ENCODE measurements at regions not wholly inside any gene's neighbourhood (a gene's known extent, or its start where the extent isn't known, plus 50 kb on each side); places are given as distances from the start of the nearest gene placed in this dataset.

DNA sequence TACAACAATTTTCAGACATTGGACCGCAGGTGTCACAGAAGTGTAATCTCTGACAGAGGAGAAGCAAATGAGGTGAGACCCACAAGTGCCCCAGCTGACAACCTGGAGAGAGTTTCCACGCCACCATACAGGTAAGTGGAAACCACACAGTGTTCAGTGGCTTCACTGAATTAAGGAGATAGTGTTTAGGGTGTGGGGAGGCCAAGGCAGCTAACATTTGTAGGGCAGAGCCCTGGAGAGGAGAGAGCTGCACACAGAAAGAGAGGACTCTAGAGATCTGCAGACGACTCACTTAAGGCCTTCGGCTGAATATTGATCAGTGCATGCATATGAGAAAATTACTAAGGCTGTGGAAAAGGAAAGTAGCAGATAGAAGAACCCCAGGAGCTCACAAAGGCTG, 228.9 kb upstream of the TNRC6C start:
- H3K4me3 Mint-ChIP-seq = no peak overlapping the region
- H3K27ac Mint-ChIP-seq = no peak overlapping the region
- peaks cover 13% of the 10 kb centered on the region for H3K9me3 Mint-ChIP-seq
- POLR2A ChIA-PET = no interaction called here
- H3K27me3 Mint-ChIP-seq = peaks cover 30% of the 10 kb centered on the region
- no peak for DNase-seq
- no peak for ATAC-seq (ENCODE audit: low read depth)
- peaks cover 2% of the 10 kb centered on the region for H3K36me3 Mint-ChIP-seq (ENCODE audit: low read depth)
- CTCF ChIA-PET = no interaction called here
- H3K4me1 Mint-ChIP-seq = no peaks in the 10 kb centered on the region
- intact Hi-C loops (cut with micrococcal nuclease) = no loop called here
- TF ChIP-seq, protein P1, sequence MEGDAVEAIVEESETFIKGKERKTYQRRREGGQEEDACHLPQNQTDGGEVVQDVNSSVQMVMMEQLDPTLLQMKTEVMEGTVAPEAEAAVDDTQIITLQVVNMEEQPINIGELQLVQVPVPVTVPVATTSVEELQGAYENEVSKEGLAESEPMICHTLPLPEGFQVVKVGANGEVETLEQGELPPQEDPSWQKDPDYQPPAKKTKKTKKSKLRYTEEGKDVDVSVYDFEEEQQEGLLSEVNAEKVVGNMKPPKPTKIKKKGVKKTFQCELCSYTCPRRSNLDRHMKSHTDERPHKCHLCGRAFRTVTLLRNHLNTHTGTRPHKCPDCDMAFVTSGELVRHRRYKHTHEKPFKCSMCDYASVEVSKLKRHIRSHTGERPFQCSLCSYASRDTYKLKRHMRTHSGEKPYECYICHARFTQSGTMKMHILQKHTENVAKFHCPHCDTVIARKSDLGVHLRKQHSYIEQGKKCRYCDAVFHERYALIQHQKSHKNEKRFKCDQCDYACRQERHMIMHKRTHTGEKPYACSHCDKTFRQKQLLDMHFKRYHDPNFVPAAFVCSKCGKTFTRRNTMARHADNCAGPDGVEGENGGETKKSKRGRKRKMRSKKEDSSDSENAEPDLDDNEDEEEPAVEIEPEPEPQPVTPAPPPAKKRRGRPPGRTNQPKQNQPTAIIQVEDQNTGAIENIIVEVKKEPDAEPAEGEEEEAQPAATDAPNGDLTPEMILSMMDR (IDR thresholded peaks at IDR 0.05) = no peak

DNA sequence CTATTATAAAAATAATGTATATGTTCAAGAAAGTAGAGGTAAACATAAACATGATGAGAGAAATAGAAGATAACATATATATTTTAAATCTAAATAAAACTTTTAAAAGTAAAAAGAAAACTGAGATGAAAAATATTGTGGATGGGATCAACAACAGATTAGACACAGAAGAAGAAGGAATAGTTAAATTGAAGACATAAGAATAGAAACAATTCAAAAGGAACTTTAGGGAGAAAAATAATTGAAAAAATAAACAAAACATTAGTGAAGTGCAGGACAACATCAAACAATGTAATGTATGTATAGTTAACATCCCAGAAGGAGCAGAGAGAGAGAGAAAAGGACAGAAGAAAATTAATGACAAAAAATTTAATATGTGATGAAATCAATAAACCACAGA, 228.1 kb upstream of the TNRC6C start:
- H3K36me3 Mint-ChIP-seq (ENCODE audit: low read depth) = peaks cover 2% of the 10 kb centered on the region
- H3K27ac Mint-ChIP-seq = no peak overlapping the region
- ATAC-seq (ENCODE audit: low read depth) (no peak), DNase-seq (no peak)
- H3K4me1 Mint-ChIP-seq = no peaks in the 10 kb centered on the region
- ChIA-PET CTCF (no interaction called here), POLR2A (no interaction called here)
- H3K27me3 Mint-ChIP-seq = peaks cover 30% of the 10 kb centered on the region
- intact Hi-C loops (cut with micrococcal nuclease) = no loop called here
- H3K4me3 Mint-ChIP-seq = no peak overlapping the region
- peaks cover 13% of the 10 kb centered on the region for H3K9me3 Mint-ChIP-seq
- TF ChIP-seq, protein P1 (IDR thresholded peaks at IDR 0.05) = no peak

DNA sequence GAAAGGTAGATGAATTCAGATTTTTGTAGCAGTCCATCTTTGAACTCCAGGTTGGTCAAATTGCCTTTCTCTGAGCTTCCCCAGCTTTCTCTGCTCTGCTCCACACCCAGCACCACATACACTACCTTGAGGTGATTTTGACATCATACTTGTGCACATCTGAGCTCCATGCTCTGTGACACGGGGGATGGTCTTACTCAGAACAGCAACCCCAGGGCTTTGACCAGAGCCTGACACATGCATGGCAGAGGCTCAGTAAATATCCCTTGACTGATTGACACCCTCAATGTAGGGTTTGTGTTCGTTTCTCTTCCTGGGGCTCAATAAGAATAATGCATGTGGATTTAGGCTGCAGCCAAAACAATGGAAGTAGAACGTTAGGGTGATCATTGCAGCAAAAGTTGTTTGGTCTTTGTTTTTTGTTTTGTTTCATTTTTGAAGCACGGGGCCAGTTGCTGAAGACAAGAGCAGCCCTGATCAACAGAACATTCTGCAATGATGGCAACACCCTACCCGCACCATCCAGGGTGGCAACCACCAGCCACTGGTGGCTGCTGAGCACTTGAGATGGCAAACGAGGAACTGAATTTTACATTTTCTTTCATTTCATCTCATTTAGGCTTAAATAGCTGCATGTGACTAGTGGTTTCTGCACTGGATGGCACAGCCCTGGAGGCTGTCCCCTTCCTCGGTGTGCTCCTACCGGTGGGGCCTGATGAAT, 224.8 kb upstream of the TNRC6C start:
- Mint-ChIP-seq H3K4me1 (no peaks in the 10 kb centered on the region), H3K27me3 (peaks cover 31% of the 10 kb centered on the region), H3K9me3 (peaks cover 13% of the 10 kb centered on the region), H3K4me3 (no peak overlapping the region), H3K27ac (no peak overlapping the region), H3K36me3 (ENCODE audit: low read depth) (peaks cover 2% of the 10 kb centered on the region)
- ATAC-seq (ENCODE audit: low read depth) (no peak), DNase-seq (no peak)
- ChIA-PET CTCF (no interaction called here), POLR2A (no interaction called here)
- intact Hi-C loops (cut with micrococcal nuclease) = no loop called here
- TF ChIP-seq, protein P1 (IDR thresholded peaks at IDR 0.05) = no peak

DNA sequence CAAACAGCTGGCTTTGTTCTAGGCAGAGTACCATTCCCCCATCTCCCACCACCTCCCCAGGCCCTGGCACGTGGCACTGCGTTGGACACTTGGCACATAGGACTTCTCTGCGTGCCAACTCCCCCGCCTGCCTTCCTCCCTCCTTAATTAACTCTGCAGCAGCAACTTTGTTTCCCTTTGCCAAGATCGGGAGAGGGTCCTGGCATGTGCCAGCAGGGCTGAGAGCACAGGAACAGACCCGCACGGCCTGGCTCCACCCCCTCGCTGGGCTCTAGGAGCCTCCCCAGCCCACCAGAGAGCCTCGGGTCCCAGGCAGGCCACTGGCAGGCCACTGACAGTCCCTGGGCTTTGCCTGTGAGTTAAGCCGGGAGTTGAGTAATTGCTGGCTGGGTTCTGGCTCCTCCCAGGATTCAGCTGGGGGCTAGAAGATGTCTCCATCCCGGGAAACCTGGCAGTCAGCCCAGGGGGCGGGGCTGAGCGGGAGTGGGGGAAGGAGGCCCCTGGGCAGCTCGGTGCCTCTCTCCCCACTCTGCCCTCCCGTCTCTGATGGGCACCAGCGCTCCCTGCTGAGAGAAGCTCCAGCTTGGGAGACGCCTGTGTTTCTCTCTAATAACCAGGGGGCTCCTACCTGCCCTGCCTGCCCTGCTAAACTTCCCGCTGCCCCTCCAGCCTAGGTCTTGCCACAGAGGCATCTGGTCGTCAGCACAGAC, 224.0 kb upstream of the TNRC6C start:
- Mint-ChIP-seq H3K27me3 (peaks cover 27% of the 10 kb centered on the region), H3K9me3 (peaks cover 13% of the 10 kb centered on the region), H3K27ac (no peak overlapping the region), H3K4me3 (no peak overlapping the region), H3K36me3 (ENCODE audit: low read depth) (peaks cover 2% of the 10 kb centered on the region), H3K4me1 (no peaks in the 10 kb centered on the region)
- TF ChIP-seq, protein P1 (IDR thresholded peaks at IDR 0.05) = no peak
- ChIA-PET CTCF (no interaction called here), POLR2A (no interaction called here)
- ATAC-seq (ENCODE audit: low read depth) = no peak
- intact Hi-C loops (cut with micrococcal nuclease) = no loop called here
- DNase-seq = peak; percentile 8

DNA sequence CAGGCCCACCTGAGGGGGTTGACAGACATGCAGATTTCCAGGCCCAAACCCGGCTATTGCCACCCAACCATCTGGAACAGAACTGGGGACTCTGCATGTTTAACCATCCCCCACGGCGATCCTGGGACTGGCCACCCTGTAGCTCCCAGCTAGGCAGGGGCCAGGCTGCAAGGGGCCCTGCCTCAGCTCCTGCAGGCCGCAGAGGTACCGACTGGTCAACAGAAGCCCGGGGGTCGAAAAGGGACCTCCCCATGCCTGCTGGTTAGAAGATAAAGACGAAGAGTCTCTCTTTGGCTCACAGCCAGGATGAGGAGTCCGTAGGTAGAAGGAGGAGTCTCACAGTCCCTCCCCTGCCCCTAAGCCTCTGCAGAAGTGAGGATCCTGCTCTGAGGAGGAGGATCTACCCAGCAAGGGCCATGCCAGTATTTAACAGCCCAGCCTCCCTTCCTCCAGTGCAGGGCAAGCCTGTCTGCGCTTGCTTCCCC, 223.4 kb upstream of the TNRC6C start:
- H3K4me1 Mint-ChIP-seq = no peaks in the 10 kb centered on the region
- TF ChIP-seq, protein P1 (IDR thresholded peaks at IDR 0.05) = no peak
- peaks cover 2% of the 10 kb centered on the region for H3K36me3 Mint-ChIP-seq (ENCODE audit: low read depth)
- peaks cover 13% of the 10 kb centered on the region for H3K9me3 Mint-ChIP-seq
- ATAC-seq (ENCODE audit: low read depth) (no peak), DNase-seq (no peak)
- ChIA-PET CTCF (no interaction called here), POLR2A (no interaction called here)
- H3K4me3 Mint-ChIP-seq = no peak overlapping the region
- intact Hi-C loops (cut with micrococcal nuclease) = no loop called here
- H3K27me3 Mint-ChIP-seq = peaks cover 27% of the 10 kb centered on the region
- no peak overlapping the region for H3K27ac Mint-ChIP-seq

Data from activated B cell treated with CpG ODN at 0.5 μM for 24 hours (primary cell).